ENCODE measurements at regions not wholly inside any gene's neighbourhood (a gene's known extent, or its start where the extent isn't known, plus 50 kb on each side); places are given as distances from the start of the nearest gene placed in this dataset.

- Histone ChIP-seq H3K9me3 (ENCODE audit: control insufficient read depth, insufficient read depth, low read length) (no peaks in the 10 kb centered on the region), H3K4me1 (ENCODE audit: control insufficient read depth, insufficient read depth, low read length) (no peaks in the 10 kb centered on the region), H3K9ac (ENCODE audit: low read depth, low read length) (no peak overlapping the region)
Measured at GRCh38 chrX:5176766-5177165, 1051.9 kb downstream of the NLGN4X start.

DNA sequence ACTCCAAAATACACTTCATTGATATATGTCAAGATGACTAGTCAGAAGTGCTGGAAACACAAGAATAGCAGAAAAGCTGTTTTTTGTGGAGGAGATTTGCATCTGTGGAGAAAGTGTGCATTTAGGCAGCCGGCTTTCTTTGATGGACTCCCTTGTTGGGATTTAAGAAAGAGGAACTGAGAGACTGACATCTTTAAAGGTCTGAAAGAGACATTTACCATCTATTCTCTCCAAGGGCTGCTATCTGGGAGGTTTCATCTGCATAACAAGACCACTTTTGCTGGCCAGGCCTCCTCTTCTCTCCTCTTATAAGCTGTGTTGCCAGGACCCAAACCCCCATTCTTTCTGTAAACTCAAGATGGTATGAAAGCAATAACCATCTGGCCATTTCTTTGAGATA is 1065.0 kb downstream of the NLGN4X start:
- Histone ChIP-seq H3K4me3 (ENCODE audit: low read depth, low read length) (no peak overlapping the region), H3K9me3 (ENCODE audit: control insufficient read depth, insufficient read depth, low read length) (no peaks in the 10 kb centered on the region), H3K36me3 (ENCODE audit: control insufficient read depth, insufficient read depth, low read length) (no peaks in the 10 kb centered on the region), H3K4me1 (ENCODE audit: control insufficient read depth, insufficient read depth, low read length) (peaks cover 11% of the 10 kb centered on the region), H3K27me3 (ENCODE audit: control insufficient read depth, insufficient read depth, low read length) (no peaks in the 10 kb centered on the region), H3K9ac (ENCODE audit: low read depth, low read length) (no peak overlapping the region)

More at GRCh38 chrX:5176766-5177165, 1051.9 kb downstream of the NLGN4X start:
- Histone ChIP-seq H3K36me3 (ENCODE audit: control insufficient read depth, insufficient read depth, low read length) (no peaks in the 10 kb centered on the region), H3K4me3 (ENCODE audit: low read depth, low read length) (no peak overlapping the region), H3K27me3 (ENCODE audit: control insufficient read depth, insufficient read depth, low read length) (no peaks in the 10 kb centered on the region)

GRCh38 chrX:5155301-5155700 is 1073.4 kb downstream of the NLGN4X start:
- peaks cover 8% of the 10 kb centered on the region for H3K4me1 ChIP-seq (ENCODE audit: control insufficient read depth, insufficient read depth, low read length)
- no peak overlapping the region for H3K9ac ChIP-seq (ENCODE audit: low read depth, low read length)
- no peaks in the 10 kb centered on the region for H3K9me3 ChIP-seq (ENCODE audit: control insufficient read depth, insufficient read depth, low read length)
- H3K4me3 ChIP-seq (ENCODE audit: low read depth, low read length): no peak overlapping the region
- H3K36me3 ChIP-seq (ENCODE audit: control insufficient read depth, insufficient read depth, low read length): no peaks in the 10 kb centered on the region
- H3K27me3 ChIP-seq (ENCODE audit: control insufficient read depth, insufficient read depth, low read length): no peaks in the 10 kb centered on the region

GRCh38 chrX:5145957-5146356 is 1082.7 kb downstream of the NLGN4X start:
- no peaks in the 10 kb centered on the region for H3K27me3 ChIP-seq (ENCODE audit: control insufficient read depth, insufficient read depth, low read length)
- no peak overlapping the region for H3K4me3 ChIP-seq (ENCODE audit: low read depth, low read length)
- no peaks in the 10 kb centered on the region for H3K9me3 ChIP-seq (ENCODE audit: control insufficient read depth, insufficient read depth, low read length)
- H3K9ac ChIP-seq (ENCODE audit: low read depth, low read length): no peak overlapping the region
- H3K36me3 ChIP-seq (ENCODE audit: control insufficient read depth, insufficient read depth, low read length): no peaks in the 10 kb centered on the region
- H3K4me1 ChIP-seq (ENCODE audit: control insufficient read depth, insufficient read depth, low read length): no peaks in the 10 kb centered on the region

GRCh38 chrX:5142644-5143043 is 1086.0 kb downstream of the NLGN4X start:
- Histone ChIP-seq H3K4me3 (ENCODE audit: low read depth, low read length) (no peak overlapping the region), H3K4me1 (ENCODE audit: control insufficient read depth, insufficient read depth, low read length) (peaks cover 2% of the 10 kb centered on the region), H3K9ac (ENCODE audit: low read depth, low read length) (no peak overlapping the region), H3K9me3 (ENCODE audit: control insufficient read depth, insufficient read depth, low read length) (no peaks in the 10 kb centered on the region), H3K27me3 (ENCODE audit: control insufficient read depth, insufficient read depth, low read length) (no peaks in the 10 kb centered on the region), H3K36me3 (ENCODE audit: control insufficient read depth, insufficient read depth, low read length) (no peaks in the 10 kb centered on the region)

DNA sequence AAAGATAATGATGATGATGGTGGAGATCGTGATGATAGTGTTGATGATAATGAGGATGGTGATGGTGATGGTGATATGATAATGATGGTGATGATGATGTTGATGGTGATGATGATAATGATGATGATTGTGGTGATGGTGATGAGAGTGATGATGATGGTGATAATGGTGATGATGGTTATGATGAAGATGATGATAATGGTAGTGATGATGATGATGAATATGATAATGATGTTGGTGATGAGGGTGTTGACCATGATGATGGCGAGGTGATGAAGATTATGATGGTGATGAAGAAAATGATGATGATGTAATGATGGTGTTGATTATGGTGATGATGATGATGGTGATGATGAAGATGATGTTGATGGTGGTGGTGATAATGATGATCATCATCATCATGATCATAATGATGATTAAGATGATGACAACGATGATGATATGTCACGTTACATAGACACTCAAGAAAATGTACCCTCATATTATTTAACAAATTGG is 1106.4 kb downstream of the NLGN4X start:
- Histone ChIP-seq H3K4me3 (ENCODE audit: low read depth, low read length) (no peak overlapping the region), H3K27me3 (ENCODE audit: control insufficient read depth, insufficient read depth, low read length) (no peaks in the 10 kb centered on the region), H3K4me1 (ENCODE audit: control insufficient read depth, insufficient read depth, low read length) (no peaks in the 10 kb centered on the region), H3K36me3 (ENCODE audit: control insufficient read depth, insufficient read depth, low read length) (no peaks in the 10 kb centered on the region), H3K9me3 (ENCODE audit: control insufficient read depth, insufficient read depth, low read length) (no peaks in the 10 kb centered on the region), H3K9ac (ENCODE audit: low read depth, low read length) (no peak overlapping the region)

GRCh38 chrX:5117816-5118215 is 1110.9 kb downstream of the NLGN4X start:
- H3K9me3 ChIP-seq (ENCODE audit: control insufficient read depth, insufficient read depth, low read length): no peaks in the 10 kb centered on the region

DNA sequence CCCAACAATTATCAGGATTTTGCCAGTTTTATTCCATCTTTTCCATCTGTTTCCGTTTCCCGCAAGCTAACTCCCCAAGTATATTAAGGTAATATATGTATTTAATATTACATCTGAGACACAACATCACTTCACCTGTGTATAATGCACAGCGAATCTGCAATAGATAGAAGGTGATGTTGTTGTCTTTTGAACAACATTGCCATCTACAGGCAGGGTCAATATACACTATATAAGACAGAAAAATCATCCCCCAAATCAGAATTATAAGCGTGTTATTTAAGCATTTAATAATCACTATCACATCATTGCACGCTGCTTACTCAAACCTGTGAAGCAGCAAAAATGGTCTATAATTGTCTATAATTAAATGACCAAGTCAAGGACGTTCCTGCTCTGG is 1115.5 kb downstream of the NLGN4X start:
- Histone ChIP-seq H3K36me3 (ENCODE audit: control insufficient read depth, insufficient read depth, low read length) (no peaks in the 10 kb centered on the region), H3K9me3 (ENCODE audit: control insufficient read depth, insufficient read depth, low read length) (no peaks in the 10 kb centered on the region), H3K27me3 (ENCODE audit: control insufficient read depth, insufficient read depth, low read length) (no peaks in the 10 kb centered on the region), H3K9ac (ENCODE audit: low read depth, low read length) (no peak overlapping the region), H3K4me3 (ENCODE audit: low read depth, low read length) (no peak overlapping the region), H3K4me1 (ENCODE audit: control insufficient read depth, insufficient read depth, low read length) (no peaks in the 10 kb centered on the region)

More at GRCh38 chrX:5117816-5118215, 1110.9 kb downstream of the NLGN4X start:
- Histone ChIP-seq H3K27me3 (ENCODE audit: control insufficient read depth, insufficient read depth, low read length) (no peaks in the 10 kb centered on the region), H3K4me3 (ENCODE audit: low read depth, low read length) (no peak overlapping the region), H3K9ac (ENCODE audit: low read depth, low read length) (no peak overlapping the region), H3K4me1 (ENCODE audit: control insufficient read depth, insufficient read depth, low read length) (no peaks in the 10 kb centered on the region), H3K36me3 (ENCODE audit: control insufficient read depth, insufficient read depth, low read length) (no peaks in the 10 kb centered on the region)

GRCh38 chrX:5100004-5100403 is 1128.7 kb downstream of the NLGN4X start:
- Histone ChIP-seq H3K36me3 (ENCODE audit: control insufficient read depth, insufficient read depth, low read length) (no peaks in the 10 kb centered on the region), H3K27me3 (ENCODE audit: control insufficient read depth, insufficient read depth, low read length) (no peaks in the 10 kb centered on the region), H3K4me3 (ENCODE audit: low read depth, low read length) (no peak overlapping the region), H3K9ac (ENCODE audit: low read depth, low read length) (no peak overlapping the region), H3K4me1 (ENCODE audit: control insufficient read depth, insufficient read depth, low read length) (no peaks in the 10 kb centered on the region), H3K9me3 (ENCODE audit: control insufficient read depth, insufficient read depth, low read length) (no peaks in the 10 kb centered on the region)

- H3K36me3 ChIP-seq (ENCODE audit: control insufficient read depth, insufficient read depth, low read length): no peaks in the 10 kb centered on the region
- H3K27me3 ChIP-seq (ENCODE audit: control insufficient read depth, insufficient read depth, low read length): no peaks in the 10 kb centered on the region
- H3K9ac ChIP-seq (ENCODE audit: low read depth, low read length): no peak overlapping the region
- no peaks in the 10 kb centered on the region for H3K9me3 ChIP-seq (ENCODE audit: control insufficient read depth, insufficient read depth, low read length)
- H3K4me1 ChIP-seq (ENCODE audit: control insufficient read depth, insufficient read depth, low read length): no peaks in the 10 kb centered on the region
- no peak overlapping the region for H3K4me3 ChIP-seq (ENCODE audit: low read depth, low read length)
Measured at GRCh38 chrX:5086388-5086787, 1142.3 kb downstream of the NLGN4X start.

- Histone ChIP-seq H3K4me3 (ENCODE audit: low read depth, low read length) (no peak overlapping the region), H3K27me3 (ENCODE audit: control insufficient read depth, insufficient read depth, low read length) (no peaks in the 10 kb centered on the region), H3K4me1 (ENCODE audit: control insufficient read depth, insufficient read depth, low read length) (no peaks in the 10 kb centered on the region), H3K9ac (ENCODE audit: low read depth, low read length) (no peak overlapping the region), H3K9me3 (ENCODE audit: control insufficient read depth, insufficient read depth, low read length) (peaks cover 5% of the 10 kb centered on the region), H3K36me3 (ENCODE audit: control insufficient read depth, insufficient read depth, low read length) (no peaks in the 10 kb centered on the region)
Measured at GRCh38 chrX:5084279-5084678, 1144.4 kb downstream of the NLGN4X start.

GRCh38 chrX:5082705-5083104 is 1146.0 kb downstream of the NLGN4X start:
- H3K9ac ChIP-seq (ENCODE audit: low read depth, low read length): no peak overlapping the region
- H3K4me3 ChIP-seq (ENCODE audit: low read depth, low read length): no peak overlapping the region
- no peaks in the 10 kb centered on the region for H3K4me1 ChIP-seq (ENCODE audit: control insufficient read depth, insufficient read depth, low read length)
- no peaks in the 10 kb centered on the region for H3K36me3 ChIP-seq (ENCODE audit: control insufficient read depth, insufficient read depth, low read length)
- peaks cover 5% of the 10 kb centered on the region for H3K9me3 ChIP-seq (ENCODE audit: control insufficient read depth, insufficient read depth, low read length)
- no peaks in the 10 kb centered on the region for H3K27me3 ChIP-seq (ENCODE audit: control insufficient read depth, insufficient read depth, low read length)
